ENCODE measurements at regions not wholly inside any gene's neighbourhood (a gene's known extent, or its start where the extent isn't known, plus 50 kb on each side); places are given as distances from the start of the nearest gene placed in this dataset.
"Not testable (repeated sequence)": the region's sequence is repeated elsewhere in the genome, so short reads cannot be mapped to it uniquely, and the experiment has no call there.

GRCh38 chr13:53266757-53267156, 238.1 kb downstream of the OLFM4 start:
- no peak for FAIRE-seq
- DNase-seq (ENCODE audit: low spot score), result no peak

DNA sequence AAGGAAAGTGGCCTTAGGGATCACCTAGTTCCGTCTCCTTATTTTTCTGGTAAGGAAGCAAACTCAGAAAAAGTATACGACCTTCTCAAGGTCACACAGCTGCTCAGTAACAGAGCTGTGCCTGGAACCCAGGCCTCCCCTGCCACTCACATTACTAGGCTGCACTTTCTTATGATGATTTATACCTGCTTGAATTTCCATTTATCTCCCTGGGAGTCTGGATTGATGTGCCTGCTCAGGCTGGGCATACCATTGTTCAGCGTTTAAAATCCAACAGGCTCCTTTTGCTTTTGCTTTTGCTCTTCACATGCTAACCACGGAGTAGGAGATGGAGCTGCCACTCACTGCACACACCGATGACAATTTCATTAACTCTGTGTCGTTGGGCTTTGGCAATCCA, 241.0 kb downstream of the OLFM4 start:
- DNase-seq (ENCODE audit: low spot score) (no peak), FAIRE-seq (no peak)

DNA sequence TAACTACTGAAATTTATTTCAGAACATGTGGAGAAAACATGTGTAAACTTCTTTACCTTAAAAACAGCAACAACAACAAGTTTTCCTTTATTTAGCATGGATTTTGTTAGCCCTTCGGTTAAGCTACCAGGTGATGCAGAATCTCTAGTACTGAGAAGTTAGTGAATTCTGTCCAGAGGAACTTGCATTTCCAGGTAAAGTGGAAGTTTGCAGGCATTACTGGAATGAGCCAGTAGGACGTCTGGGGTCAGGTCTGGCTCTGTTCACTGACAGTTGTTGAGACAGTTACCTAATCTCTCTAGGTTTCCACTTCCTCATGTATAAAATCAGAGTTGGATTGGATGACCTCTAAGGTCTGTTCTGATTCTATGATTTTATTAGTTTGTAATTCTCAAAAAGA, 244.3 kb downstream of the OLFM4 start:
- FAIRE-seq (no peak), DNase-seq (ENCODE audit: low spot score) (no peak)

- FAIRE-seq (no peak), DNase-seq (ENCODE audit: low spot score) (no peak)
Observed at GRCh38 chr13:53276265-53276664, 247.7 kb downstream of the OLFM4 start.

GRCh38 chr13:53281677-53282076, 253.1 kb downstream of the OLFM4 start:
- no peak for FAIRE-seq

DNA sequence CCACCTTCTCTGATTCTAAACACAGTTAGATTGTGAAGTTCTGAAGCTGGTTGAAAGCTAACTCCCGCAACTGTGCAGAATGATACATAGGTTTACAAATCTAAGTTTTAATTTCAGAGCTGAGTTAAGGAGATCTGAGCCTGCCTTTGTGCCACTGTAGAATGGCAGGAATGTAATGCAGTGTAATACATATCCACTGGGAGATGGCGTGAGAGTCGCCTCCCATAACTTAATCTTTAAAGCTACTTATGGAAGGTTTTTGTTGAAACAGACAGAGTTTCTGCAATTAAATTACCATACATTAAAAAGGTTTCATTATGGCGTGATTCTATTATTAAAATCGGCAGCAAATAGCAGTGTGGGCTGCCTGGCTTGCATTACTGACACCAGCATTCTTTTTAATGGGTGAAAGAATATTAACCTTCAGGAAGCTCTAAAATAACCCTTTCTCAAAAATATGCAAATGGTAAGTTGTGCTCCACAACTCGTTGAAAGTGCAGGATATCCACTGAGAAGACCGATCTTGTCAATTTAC, 257.4 kb downstream of the OLFM4 start:
- DNase-seq (ENCODE audit: low spot score), result no peak
- FAIRE-seq, result no peak

More at GRCh38 chr13:53281677-53282076, 253.1 kb downstream of the OLFM4 start:
- no peak for DNase-seq (ENCODE audit: low spot score)

- no peak for FAIRE-seq
Observed at GRCh38 chr13:53298396-53298795, 269.8 kb downstream of the OLFM4 start.

DNA sequence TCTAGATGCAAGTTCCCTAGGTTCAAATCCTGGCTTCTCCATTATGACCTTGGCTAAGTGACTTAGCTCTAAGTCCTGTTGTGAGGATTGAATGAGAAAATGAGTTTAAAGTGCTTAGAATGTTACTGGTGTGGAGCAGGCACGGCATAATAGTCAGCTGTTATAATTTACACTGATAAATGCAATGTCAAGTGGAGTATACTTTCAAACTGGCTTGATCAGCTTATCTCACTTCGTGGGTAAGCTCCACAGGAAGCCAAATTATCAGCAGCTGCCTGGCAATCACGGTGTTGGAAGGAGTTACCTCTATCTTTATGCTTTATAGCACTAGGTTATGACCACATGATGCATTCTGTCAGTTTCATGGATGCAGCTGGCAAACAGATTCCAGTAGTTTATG, 272.8 kb downstream of the OLFM4 start:
- DNase-seq (ENCODE audit: low spot score) (no peak), FAIRE-seq (no peak)

More at GRCh38 chr13:53298396-53298795, 269.8 kb downstream of the OLFM4 start:
- no peak for DNase-seq (ENCODE audit: low spot score)

DNA sequence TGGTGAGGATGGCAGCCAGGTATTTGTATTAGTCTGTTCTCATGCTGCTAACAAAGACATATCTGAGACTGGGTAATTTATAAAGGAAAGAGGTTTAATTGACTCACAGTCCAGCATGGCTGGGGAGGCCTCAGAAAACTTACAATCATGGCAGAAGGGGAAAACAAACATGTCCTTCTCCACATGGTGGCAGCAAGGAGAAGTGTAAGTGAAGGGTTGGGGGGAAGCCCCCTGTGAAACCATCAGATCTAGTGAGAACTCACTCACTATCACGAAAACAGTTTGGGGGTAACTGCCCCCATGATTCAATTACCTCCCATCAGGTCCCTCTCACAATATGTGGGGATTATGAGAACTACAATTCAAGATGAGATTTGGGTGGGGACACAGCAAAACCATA, 276.8 kb downstream of the OLFM4 start:
- DNase-seq (ENCODE audit: low spot score); FAIRE-seq: not testable (repeated sequence)

DNA sequence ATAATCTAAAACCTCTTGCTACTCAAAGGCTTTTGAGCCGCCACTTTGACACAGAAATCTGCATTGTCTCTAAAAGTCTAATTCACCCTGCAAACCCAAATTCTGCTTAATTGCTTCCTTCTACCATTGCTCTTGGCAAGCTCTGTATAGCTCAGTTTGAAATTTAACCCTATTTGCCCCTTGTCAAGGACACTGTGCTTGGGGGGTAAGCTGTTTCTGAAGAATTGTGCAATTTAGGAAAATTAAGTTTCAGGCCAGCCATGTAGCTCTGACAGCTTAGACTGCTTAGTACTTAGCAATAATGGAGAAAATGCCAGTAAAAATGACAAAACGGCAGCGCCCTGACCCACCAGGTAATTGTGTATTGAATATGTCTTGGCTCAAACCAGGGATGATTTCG, 282.2 kb downstream of the OLFM4 start:
- no peak for DNase-seq (ENCODE audit: low spot score)
- no peak for FAIRE-seq

DNA sequence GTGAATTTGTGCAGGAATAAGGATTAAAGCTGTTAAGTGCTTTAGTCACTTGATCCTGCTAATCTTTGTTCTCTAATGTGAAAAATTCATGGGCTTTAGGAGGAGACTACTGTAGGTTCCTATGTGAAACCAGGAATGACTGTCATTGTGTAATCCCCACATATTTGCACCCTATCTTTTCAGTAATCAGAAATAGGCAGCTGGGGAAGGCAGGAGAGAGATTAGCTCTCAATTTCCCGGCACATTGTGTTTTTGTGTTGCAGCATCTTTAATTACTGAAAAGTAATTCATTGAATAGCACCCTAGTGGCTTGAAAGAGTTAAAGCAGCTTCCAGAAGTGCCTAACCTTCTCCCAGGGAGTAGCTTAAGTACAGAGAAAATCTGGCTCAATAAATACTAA, 282.9 kb downstream of the OLFM4 start:
- no peak for DNase-seq (ENCODE audit: low spot score)
- no peak for FAIRE-seq

DNA sequence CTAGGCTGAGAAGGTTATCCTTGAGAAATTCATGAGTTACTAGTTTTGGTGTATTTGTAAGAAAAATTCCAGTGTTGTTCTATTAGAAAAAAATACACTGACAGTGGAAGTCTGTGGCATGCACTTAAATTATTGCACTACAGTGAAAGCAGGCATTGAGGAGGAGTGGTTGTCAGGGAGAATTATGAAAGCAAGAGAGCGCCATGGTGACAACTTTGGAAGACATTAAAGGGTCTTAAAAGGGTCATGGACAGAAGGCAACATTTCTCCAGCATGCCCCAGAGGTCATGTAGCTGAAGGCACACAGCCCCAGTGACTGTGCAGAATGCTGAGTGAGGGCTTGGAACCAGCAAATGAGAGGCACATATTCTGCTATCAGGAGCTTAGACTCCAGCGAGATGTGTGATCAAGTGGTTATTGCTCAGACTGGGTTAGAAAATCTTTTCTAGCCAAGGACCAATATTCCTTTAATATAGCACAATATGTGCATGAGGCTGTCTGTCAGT, 292.7 kb downstream of the OLFM4 start:
- FAIRE-seq, result no peak
- no peak for DNase-seq (ENCODE audit: low spot score)

DNA sequence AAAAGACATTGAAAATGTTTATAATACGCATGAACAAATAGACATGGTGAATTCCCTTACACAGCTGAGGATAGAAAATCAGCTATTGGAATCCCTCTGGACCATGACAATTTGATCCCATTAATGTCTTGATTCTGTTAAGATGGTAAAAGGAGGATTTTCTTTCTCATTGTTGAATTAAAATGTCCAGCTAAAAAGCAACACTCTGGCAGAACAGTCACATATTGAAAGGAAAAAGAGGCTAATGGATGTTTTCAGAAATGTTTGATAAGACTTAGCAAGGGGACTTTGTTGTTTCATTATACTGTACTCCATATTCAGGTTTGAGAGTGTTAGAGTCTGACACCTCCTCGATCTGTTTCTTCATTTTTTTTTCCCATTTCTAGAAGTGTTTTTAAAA, 296.0 kb downstream of the OLFM4 start:
- FAIRE-seq, result no peak
- no peak for DNase-seq (ENCODE audit: low spot score)

GRCh38 chr13:53326716-53327115, 298.1 kb downstream of the OLFM4 start:
- DNase-seq (ENCODE audit: low spot score) (no peak), FAIRE-seq (no peak)

DNA sequence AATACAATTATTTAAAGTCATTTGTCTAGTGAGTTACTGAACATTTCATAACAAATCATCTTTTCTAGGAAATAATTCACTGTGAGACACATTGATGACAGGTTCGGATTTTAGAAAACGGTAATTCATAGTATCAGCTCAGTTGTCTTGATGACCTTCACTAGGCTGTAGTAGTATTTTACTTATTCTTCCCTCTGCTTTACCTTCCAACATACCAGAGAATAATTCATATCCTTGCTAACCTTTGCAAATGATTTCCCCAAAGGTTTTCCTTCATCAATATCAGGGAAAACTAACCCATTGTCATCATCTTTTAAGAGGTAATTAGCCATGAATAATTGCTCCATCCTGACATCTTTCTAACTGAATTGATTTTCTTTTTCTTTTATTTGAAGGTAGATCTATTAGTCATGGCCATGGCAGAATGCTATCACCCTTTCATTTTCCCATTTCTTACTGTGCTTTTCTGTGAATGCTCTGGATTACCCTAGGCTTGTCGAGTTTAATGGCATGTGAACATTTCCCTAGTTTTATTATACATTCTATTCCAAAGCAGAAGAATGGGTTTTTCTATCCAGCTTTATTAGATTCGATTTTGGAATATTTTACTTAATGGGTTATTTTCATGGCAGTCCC, 299.2 kb downstream of the OLFM4 start:
- FAIRE-seq (no peak), DNase-seq (ENCODE audit: low spot score) (no peak)

DNA sequence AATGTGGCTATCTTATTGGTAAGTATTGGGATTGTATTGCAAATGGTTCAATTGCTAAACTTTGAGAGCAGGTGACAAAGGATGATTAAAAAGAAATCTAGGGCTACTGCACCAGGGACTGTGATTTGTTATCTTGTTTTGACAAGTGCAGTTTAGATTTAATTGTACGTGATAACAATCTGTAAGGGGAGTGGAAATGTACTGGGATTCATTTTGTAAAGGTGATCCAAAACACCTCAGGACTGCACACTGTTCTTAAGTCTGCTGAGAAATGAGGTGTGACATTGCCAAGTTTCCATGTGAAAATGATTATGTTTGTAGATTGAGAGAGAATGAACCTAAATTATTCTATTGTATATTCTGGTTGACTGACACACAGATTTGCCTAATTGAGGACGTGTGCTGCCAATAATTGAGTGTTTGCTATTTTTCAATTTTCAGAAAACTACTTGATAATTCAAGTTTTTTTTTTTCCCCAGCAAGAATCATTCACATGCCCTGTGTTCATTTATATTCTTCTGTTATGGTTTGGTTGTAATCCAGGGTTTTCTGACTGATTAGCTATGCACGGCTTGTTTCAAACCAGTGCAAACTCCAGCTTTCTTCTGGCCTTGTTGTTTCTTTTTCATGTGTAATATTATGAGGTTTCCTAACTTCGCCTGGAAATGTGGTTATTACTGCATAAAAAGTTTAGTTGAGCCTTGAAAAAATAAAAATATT, 308.0 kb downstream of the OLFM4 start:
- no peak for DNase-seq (ENCODE audit: low spot score)
- FAIRE-seq, result no peak

DNA sequence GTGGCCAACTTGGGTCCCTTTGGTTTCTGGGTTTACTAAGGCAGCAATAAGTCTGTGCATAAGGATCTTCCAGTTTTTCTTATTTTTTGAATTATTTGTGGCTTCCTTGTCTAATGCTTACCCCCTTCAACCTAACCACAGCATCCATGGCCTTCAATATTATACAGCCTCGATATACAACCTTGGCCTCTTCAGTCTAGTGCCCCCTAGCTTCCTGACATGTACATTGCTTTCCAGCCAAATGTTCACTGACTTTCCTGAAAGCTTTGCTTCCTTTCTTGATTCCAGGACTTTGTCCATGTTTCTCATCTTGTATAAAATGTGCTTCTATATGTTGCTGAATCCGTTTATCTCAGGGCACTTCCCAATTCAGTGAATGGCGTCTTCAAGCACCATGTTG, 310.1 kb downstream of the OLFM4 start:
- FAIRE-seq, result no peak
- no peak for DNase-seq (ENCODE audit: low spot score)

DNA sequence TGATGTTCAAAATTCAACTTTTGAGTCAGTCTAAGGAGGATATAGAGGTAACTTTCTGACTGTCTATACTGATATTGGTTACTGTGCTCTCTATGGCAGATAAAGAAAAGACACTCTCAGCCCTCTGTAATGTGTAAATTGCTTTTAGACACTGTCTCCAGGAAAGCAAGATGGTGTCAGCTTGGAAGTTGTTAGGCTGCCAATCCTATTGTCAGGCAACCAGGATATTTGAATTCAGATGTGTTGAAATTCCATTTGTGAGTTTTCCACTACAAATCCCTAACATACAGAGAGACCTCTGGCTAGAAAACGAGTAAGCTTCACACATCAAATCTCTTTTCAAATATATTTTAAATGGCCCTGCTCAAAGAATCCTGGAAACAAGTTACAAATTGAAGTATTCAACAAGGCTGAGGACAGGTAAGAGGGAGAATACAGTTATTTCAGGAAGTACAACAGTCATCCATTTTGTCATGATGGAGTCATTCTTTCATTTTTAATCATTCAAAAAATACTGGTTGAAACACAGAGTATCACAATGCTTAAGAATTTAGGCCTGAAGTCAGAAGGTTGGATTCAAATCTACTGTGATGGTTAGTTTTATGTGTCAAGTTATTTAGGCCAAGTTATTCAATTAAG, 312.0 kb downstream of the OLFM4 start:
- DNase-seq (ENCODE audit: low spot score) (no peak), FAIRE-seq (no peak)

DNA sequence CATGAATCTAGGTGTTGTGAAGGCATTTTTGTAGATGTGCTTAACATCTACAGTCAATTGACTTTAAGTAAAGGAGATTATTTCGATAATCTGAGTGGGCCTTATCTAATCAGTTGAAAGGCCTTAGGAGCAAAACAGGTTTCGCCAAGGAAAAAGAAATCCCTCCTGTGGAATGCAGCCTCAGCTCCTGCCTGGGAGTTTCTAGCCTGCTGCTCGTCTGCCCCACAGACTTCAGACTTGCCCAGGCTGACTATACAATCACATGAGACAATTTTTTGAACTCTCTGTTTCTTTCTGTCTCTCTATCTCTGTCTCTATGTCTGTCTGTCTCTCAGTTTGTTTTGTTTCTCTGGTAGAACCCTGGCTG, 312.5 kb downstream of the OLFM4 start:
- DNase-seq (ENCODE audit: low spot score), result no peak

DNA sequence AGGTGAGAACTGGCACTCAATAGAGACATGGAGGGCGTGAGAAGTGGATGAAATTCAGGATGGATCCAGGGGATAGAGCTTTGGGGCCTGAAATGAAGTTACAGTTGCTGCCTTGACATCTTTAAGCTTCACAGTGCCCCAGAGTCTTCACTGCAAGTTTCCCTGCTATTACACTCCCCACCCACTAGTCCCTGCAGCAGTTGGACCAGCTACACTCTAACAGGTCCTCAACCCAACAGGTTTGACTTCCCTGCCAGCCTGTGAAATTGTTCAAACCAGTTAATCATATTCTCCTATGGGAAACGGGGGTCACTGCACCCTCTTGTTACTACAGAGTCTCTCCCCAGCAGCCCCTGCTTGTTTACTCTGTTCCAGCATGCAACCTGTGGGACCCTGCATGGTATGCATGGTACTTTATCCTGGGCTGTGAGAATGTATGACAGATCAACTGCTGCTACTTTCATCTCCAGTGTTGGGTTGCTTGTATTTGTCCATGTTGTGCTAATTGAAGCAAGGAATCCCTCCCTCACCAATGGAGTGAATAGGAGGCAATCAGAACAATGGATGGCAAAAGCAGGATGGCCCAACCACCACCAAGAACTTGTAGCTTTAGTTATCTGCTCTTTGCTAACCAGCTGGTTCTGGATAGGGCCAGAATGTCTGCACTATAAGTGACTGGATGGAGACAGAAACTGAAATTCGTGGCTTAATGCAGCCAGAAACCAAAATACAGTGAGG, 314.2 kb downstream of the OLFM4 start:
- no peak for FAIRE-seq
- no peak for DNase-seq (ENCODE audit: low spot score)

More for the DNA sequence above, 312.5 kb downstream of the OLFM4 start:
- no peak for FAIRE-seq

DNA sequence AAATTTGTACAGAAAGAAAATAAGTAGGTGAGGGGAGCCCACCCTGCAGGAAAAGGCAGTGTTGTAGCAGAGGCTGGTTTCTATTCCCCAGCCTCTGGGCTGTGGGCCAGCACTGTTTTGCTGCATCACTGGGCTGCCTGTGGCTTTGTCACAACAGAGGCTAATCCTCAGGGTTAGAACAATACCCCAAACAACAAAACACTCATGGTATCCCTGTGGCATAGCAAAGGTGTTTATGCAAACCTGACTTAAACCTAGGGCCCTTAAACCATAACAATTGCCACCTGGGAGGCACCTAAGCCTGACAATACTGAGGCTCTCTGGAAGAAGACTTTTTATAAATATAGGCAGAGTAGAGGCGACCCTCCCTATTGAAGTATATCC, 314.7 kb downstream of the OLFM4 start:
- no peak for FAIRE-seq
- DNase-seq (ENCODE audit: low spot score), result no peak

GRCh38 chr13:53351021-53351420, 322.4 kb downstream of the OLFM4 start:
- no peak for FAIRE-seq
- no peak for DNase-seq (ENCODE audit: low spot score)
